ENCODE measurements at regions not wholly inside any gene's neighbourhood (a gene's known extent, or its start where the extent isn't known, plus 50 kb on each side); places are given as distances from the start of the nearest gene placed in this dataset.
"Not testable (repeated sequence)": the region's sequence is repeated elsewhere in the genome, so short reads cannot be mapped to it uniquely, and the experiment has no call there.

DNA sequence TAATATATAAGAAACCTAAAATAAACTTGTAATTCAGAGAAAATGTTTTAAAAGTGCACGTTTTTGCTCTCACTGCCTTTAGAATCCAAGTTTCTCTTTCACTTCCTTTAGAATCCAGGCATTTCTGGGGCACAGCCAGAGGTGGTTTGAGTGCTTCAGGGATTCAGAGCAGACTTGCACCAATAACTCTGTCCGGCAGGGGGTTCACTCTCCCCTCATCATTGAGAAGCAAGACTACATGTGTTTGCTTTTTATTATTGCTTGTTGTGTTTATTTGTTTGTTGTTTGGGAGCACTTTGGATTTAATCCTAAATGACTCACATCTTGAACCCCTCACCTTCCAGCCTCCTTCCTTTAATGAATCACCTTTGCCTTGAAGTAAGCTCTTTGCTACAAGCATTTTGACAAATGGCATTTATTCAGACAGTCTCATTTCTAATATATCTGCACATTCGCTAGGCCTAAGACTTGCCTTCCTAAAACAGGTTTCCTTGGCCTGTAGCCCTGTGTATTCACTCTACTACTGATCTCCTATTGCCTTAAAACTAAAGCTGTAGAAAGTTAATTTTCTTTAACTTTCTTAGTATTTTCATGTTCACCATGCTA, 233.5 kb upstream of the ATP5MC3 start:
- peak; percentile 64 for DNase-seq (ENCODE audit: low spot score)

- DNase-seq (ENCODE audit: low spot score) = no peak
These were observed 232.8 kb upstream of the ATP5MC3 start for GRCh38 chr2:175414191-175414881.

GRCh38 chr2:175410941-175411340, 229.4 kb upstream of the ATP5MC3 start:
- not testable (repeated sequence) for DNase-seq (ENCODE audit: low spot score)

GRCh38 chr2:175404839-175405238, 223.3 kb upstream of the ATP5MC3 start:
- no peak for DNase-seq (ENCODE audit: low spot score)

DNA sequence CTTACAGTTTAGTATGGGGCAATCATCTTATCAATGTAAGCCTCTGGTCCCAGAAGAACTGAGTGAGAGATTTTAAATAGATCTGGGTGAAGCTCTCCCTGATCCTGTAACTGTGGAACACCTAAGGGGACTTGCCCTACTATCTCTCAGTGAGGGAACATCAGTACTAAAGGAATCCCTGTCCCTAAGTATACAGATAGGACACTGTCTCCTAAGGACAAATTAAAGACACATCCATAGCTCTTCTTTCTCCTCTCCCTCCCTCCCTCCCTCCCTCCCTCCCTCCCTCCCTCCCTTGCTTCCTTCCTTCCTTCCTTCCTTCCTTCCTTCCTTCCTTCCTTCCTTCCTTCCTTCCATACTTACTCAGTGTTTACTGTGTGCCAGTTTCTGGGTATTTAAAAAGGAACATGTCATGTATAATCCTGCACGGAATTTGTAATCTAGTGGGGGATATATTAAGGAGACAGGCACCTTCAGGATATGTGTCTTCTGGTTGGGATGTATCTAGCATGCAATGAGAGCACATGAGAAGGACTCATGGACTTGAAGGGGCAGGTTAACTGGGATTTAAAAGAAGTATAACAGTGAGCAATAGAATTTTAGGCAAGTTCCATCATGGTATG, 222.2 kb upstream of the ATP5MC3 start:
- DNase-seq (ENCODE audit: low spot score) = no peak

DNA sequence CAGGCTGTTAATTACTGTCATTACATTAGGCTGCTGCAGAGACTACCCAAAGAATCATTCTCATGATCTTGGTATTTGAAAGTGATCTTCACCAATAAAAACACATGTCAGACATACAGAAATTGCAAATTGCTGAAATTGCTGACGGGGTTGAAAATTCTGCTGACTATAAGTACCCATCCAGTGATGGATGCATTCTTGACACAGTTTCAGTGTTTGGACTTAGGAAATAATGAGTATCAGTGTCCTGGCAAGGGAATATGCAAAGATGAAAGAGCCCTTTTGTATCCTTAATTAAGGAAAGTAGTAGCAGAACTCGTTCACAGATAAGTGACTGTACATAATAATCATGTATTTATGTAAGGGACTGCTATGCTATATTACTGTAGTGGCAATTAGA, 221.1 kb upstream of the ATP5MC3 start:
- DNase-seq (ENCODE audit: low spot score) = no peak

GRCh38 chr2:175401956-175402469, 220.5 kb upstream of the ATP5MC3 start:
- no peak for DNase-seq (ENCODE audit: low spot score)

DNA sequence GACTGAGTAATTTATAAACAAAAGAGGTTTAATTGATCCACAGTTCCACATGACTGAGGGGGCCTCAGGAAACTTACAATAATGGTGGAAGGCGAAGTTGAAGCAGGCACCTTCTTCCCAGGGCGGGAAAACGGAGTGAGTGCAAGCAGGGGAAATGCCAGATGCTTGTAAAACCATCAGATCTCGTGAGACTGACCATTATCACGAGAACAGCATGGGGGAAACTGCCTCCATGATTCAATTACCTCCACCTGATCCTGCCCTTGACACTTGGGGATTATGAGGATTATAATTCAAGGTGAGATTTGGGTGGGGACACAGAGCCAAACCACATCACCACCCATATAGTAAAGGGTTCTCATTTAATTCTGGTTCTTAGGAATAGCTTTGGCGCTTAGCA, 219.5 kb upstream of the ATP5MC3 start:
- no peak for DNase-seq (ENCODE audit: low spot score)

DNA sequence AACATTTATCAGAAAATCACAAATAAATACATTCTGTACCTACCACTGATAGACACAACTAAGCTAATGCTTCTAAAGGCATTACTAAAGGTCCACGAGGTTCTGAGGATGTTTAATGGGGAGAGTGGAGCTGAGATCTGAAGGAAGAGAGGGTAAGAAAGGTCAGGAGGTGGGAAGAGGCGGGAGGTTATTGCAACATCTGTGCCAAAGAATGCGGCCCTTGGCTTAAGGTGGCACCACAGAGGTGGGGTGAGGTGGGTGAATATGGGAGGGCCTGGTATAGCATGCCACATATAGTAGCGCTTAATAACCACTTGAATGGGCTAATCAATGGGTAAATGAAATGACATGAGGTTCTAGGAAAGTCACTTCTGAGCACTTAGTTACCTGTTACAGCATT, 217.8 kb upstream of the ATP5MC3 start:
- DNase-seq (ENCODE audit: low spot score) = no peak

DNA sequence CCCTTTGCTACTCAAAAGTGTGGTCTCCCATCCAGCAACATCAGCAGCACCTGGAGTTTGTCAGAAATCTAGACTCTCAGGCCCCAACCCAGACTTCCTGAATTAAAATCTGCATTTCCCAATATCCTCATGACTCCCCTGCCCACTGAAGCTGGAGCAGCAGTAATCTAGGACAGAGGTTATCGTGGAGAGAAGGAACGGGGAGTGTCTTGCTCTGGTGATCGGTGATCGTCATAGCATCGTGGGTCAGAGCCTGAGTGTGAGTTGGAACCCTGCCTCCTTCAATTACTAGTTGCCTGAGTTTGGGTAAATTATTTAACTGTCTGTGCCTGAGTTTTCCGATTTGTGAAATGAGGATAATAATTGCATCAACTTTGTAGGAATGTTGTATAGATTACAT, 217.3 kb upstream of the ATP5MC3 start:
- DNase-seq (ENCODE audit: low spot score) = no peak

DNA sequence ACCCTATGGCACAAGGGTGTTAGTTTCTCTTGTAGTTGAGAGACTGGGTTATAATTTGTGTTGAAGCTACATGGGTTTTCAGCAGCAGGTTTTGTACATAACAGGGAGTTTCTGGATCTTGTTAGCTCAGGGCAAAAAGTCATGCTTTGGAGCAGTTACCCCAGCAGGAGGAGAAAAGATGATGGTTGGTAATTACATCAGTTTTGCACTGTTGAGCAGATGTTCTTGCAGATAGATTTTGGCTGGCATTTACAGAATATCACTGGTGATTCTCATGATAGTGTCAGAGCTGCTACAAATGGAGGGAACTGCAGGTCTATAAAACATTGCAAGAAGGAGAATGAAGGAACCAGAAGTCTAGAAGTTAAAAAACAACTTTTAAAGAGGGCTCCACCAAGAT, 215.2 kb upstream of the ATP5MC3 start:
- no peak for DNase-seq (ENCODE audit: low spot score)

GRCh38 chr2:175393851-175394250, 212.3 kb upstream of the ATP5MC3 start:
- no peak for DNase-seq (ENCODE audit: low spot score)

GRCh38 chr2:175383286-175383685, 201.8 kb upstream of the ATP5MC3 start:
- DNase-seq (ENCODE audit: low spot score) = no peak

- no peak for DNase-seq (ENCODE audit: low spot score)
These were observed 192.2 kb upstream of the ATP5MC3 start for GRCh38 chr2:175373729-175374128.

GRCh38 chr2:175372704-175373701, 191.5 kb upstream of the ATP5MC3 start:
- peak; percentile 87 for DNase-seq (ENCODE audit: low spot score)

DNA sequence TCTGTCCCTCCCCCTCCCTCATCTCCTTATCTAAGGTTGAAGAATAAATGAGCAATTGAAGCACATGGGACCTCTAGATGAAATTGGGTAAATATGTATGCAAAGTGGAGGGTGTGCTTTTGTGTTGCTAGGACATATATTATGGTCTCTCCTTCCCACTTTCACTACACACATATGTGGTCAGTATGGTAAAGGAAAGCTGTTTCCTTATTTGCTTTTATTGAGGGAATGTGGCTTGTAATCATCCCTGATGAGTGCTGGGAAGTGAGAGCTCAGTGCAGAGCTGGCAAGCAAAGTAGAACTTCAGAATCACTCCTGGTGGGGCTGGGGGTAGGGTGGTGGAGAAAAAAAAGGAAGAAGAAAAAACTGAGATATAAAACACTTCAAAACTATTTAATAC, 189.9 kb upstream of the ATP5MC3 start:
- DNase-seq (ENCODE audit: low spot score) = no peak

- peak; percentile 55 for DNase-seq (ENCODE audit: low spot score)
These were observed 185.3 kb upstream of the ATP5MC3 start for GRCh38 chr2:175366815-175367214.

DNA sequence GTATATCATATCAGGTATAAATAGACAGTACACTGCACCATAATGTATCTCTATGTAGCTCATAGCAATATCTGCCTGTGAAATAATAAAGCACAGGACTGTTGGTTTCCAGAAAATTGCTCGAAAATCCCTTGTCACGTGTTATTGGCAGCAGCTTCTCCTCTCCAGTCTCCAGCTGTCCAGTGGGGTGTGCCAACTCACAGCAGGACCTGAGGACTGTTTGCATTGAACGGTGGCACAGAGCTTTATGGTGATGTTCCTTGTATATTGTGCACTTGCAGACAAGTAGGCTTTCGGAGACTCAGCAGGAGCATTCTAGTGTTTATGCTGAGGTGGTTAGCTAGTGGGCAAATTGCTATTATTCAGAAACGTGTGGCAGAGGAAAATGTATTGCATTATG, 182.2 kb upstream of the ATP5MC3 start:
- no peak for DNase-seq (ENCODE audit: low spot score)

- DNase-seq (ENCODE audit: low spot score) = no peak
These were observed 180.8 kb upstream of the ATP5MC3 start for GRCh38 chr2:175362331-175362730.

- DNase-seq (ENCODE audit: low spot score) = no peak
These were observed 178.2 kb upstream of the ATP5MC3 start for GRCh38 chr2:175359710-175360109.

GRCh38 chr2:175356901-175357300, 175.4 kb upstream of the ATP5MC3 start:
- DNase-seq (ENCODE audit: low spot score) = no peak

DNA sequence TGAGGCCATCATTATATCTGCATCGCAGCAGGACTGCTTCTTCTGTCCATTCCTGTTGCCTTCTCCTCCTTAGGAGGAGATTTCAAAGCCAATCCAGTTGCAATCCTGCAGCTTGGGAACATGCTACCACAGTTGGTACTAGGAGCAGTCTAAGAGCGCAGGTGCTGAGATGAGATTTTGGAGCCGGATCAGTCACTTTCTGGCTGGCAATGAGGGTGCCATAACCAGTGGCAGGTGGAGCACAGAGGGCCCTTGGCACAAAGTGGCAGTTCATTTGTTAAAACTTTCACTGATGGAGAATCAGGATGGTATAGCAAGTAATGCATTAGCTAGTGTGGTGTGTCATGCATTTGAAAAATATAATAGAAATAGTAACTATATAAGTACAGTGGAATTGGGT, 173.7 kb upstream of the ATP5MC3 start:
- no peak for DNase-seq (ENCODE audit: low spot score)

Data from kidney tubule cell (primary cell).